GM19372 (cell line): ENCODE measurements at regions not wholly inside any gene's neighbourhood (a gene's known extent, or its start where the extent isn't known, plus 50 kb on each side); places are given as distances from the start of the nearest gene placed in this dataset.

Experiments used
- ATAC-seq: cut with Tn5 transposase; IDR thresholded peaks from one replicate; pipeline ENCODE4 v1.9.1; 2021; ENCODE audit warnings: mild to moderate bottlenecking, low read depth, moderate library complexity; ENCODE audit not compliant: unreplicated experiment

DNA sequence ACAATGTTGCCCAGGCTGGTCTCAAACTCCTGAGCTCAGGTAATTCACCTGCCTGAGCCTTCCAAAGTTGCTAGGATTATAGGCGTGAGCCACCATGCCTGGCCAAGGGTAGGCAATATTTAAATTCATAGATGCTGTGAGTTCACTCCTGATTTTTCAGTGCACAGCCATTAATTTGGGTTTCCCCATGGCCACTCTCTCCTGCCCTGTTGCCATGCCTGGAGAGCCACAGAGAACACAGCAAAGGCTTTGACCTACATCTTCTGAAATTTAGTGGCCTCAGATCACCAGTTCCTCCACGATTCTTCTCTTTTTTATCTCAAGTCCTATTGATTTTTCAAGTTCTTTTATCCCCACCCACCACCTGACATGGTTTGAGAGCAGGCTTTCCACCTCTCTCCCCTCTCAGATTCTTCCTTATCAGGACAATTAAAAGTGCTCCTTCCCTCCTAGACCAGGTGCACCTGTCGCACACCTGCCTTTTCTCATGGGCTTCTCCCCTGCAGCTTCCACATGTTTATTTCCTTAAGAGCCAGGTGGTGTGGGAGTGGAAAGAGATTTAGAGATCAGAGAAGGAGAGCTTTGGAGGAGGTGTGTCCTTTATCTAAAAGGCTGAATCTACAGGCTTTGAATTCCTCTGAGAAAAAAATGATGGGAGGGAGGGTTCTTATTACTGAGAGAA is 123.8 kb downstream of the ADRA2A start:
- no peak for ATAC-seq

DNA sequence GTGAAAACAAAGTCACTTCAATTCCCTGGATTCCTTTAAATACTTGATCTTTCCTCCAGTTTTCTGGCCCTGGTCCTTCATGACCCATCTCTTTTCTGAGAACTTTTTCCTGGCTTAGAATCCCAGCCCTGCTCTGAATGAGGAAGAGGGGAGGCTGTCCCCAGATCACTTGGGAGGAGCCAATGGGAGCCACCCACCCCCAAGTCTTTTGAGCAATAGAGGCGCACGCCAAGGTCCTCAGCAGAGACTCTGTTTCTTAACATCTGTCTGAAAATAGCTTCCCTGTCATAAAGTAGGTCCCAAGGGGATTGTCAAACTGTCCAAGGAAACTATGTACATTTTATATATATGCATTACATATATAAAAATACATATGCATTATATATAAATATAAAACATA is 126.8 kb downstream of the ADRA2A start:
- no peak for ATAC-seq

DNA sequence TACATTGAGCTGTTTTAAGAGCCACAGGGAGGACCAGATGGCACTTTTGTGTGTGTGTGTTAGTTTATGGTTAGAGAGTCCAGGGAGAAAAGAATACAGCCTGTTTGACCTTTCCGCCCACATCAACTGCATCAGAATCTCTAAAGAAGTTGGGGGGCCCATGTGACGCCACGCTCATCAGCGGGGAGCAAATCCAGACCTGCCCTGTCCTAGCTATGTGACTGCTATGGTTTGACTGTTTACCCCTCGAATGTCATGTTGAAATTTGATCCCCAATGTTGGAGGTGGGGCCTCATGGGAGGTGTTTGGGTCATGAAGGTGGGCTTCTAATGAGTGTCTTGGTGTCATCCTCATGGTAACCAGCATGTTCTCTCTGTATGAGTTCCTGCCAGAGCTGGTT is 128.0 kb downstream of the ADRA2A start:
- no peak for ATAC-seq

DNA sequence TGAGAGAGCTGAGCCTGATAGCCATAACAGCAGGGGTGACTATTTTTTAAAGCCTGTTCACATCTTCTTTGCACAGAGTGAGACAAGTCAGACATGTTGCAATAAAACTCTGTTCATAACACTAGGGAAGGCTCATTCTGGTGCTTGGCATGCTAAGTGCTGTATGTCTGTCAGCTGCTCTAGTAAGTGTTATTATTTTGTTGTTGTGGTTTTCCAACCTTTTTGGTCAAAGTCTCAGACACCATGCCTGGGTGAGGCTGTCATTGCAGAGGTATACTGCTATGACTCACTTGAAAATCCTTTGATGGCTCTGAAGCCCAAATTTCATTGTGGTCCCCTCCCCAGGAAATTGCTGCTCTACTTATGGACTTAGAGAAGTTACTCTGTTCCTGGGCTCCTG is 129.7 kb downstream of the ADRA2A start:
- ATAC-seq = no peak

DNA sequence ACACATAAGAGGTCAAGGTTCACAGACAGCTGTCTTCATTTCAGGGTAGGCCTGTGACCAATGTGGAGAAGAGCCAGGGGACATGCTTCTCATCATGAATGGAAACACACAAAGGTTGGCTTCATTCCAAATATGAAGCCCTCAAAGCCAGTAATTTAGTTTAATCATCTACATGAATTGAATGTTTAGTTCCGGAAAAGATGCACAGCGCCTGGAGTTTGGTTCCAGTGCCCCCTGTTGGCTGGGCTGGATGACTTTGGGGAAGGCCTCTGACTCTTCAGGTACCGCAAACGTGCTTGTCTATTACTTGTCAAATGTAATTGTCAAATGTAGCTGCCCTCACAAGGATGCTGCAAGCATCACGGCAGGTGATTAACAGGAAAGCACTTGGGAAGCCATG is 130.7 kb downstream of the ADRA2A start:
- no peak for ATAC-seq

DNA sequence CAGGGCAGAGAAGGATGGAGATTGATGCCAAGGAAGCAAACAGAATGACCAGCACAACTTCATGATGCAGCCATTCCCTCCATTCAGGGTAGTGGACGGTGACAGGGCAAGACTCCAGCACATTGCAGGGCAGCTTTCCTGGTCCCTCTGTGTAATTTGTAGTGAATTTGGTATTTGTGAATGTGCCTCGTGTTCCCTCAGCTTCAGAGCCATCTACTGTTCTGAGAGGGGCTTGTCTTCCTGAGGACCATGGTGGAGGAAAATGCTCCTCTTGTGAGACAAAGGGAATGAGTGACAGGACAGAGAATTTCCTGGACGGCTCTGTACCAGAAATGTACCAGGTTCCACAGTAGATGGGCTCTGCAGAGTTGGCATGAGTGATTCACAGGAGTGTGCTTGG is 132.1 kb downstream of the ADRA2A start:
- ATAC-seq = no peak

DNA sequence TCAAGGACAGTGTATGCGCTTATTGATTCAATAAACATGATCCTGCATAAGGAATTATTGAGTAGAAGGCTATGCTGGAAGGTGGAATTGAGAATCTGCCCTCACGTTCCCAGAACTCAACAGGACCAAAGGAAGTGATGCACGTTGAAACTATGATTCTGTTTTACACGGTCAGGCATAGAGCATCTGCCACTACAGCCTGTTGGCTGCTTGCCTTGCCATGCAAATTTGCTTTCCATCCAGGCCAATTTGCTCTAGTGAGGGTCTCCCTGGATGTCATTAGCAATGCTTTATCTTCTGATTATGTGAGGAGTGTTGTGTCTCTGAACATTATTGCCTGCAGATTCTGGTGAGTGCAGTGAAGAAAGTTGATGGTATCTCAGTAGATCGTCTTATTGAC is 132.9 kb downstream of the ADRA2A start:
- ATAC-seq = no peak

DNA sequence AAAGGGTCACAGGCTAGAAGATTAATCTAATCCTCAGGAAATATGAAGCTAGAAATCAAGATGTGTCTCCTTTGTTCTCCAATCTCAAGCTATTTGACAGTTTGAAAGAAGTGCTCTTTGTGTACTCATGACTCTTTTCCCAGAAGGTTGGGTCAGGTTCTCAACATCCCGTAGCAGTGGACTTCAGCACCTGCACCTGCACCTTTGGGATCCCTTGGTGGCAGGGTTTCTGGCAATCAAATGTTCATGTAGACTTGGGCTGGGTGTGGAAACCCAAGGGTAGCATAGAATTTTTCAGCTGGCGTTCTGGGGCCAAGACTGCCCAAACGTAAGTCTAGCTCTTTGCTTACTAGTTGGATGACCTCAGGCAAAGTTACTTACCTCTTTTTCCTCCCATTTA is 134.4 kb downstream of the ADRA2A start:
- ATAC-seq = no peak

DNA sequence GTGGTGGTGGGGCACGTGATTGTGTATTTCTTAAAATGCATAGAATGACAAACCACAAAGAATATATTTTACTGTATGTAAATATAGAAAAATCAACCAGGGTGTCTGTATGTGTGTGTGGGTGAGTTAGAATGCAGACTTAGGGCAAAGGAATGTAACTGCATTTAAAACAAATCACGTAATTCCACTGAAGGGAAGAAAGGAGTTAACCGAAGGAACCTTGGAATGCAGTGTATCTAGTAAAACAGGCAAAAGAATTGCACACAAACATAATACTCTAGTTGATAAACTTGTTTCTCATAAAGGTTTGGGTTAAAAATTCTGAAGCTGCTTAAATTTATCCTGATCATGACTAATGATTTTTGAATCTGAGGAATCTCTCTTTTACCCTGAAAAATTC is 134.9 kb downstream of the ADRA2A start:
- no peak for ATAC-seq

DNA sequence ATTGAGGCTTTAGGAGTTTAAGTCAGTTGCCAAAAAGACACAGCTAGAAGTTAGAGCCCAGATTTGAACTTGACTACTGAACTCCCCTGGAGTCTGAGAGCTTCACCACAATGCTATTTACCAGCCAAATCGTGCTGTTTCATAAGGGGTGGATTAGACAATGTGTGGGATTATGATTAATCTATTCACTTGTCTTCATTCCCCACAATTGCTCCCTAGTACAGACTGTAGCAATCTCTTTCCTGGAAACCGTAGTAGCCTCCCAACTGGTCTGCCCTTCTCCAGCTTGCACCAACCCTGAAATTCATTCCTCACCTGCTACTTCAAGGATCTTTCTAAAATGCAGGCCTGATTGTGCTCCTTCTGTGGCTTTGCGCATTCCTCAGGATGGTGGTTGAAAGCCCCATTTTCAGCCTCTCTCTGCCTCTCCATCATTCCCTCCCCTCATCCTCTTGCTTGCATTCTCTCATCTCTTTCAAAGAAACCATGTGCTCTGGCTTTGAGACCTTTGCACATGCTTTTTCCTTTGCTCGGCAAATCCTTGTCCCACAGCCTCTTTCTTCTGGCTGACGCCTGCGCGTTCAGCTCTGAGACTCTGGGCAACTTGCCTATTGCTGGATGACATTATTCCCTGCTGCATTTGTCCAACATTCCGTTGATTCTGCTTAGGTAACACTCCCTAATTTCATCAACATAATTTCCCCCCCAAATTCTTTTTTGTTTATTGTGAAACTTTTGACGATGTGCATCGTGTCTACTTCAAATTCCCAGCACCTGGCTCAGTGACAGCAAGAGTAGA is 145.1 kb downstream of the ADRA2A start:
- ATAC-seq = no peak

DNA sequence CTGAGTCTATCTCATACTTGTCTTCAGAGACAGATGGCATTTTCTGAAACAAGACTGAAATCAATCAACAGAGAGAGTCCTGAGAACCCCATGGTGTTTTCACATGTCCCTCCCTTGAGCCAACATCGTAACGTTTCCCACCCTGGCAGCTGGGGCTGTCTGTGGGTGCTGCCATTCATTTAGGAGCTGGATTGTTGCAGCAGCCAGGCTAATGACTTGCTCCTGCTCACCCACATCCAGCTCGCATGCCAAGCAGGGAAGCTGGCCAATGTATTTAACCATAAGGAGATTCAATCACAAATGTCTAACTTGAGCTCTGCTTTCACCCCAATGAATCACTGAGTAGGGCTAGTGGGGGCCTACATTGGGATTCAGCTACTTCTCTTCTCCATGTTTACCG is 146.1 kb downstream of the ADRA2A start:
- no peak for ATAC-seq

DNA sequence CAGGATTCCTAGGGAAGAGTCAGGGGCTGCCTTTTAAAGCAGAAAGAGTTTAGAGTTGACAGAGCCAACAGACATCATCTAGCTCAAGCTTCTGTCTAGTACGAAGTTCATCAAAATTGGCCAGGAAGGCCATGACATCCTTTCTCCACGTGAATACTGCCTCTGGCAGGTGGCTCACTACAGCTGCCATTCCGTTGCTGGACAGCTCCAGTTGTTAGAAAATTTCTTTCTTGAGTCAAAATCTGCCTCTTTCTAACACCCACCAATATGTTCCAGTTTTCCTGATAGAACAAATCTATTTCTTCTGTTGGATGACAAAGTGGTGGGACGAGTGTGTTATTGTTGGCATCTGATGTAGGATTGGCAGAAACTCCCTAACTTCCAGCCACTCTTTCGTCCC is 154.9 kb downstream of the ADRA2A start:
- ATAC-seq = no peak

DNA sequence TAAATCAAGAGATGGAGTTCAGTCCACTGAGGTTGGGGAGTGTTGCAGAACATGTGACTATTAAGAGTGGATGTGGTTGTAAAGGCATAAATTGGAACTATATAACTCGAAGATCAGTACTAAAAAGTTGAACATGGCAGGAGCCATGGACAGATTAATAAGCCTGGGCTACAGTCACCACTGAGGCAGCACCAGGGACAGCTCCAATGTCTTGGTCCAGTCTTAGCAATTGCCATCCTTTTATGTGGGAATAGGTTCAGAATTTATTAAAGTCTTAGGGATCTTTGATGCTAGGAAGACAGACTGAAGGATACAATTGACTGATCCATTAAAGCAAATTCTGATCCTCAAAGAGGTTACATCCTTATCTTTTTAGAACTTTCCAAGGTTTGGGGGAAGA is 156.6 kb downstream of the ADRA2A start:
- ATAC-seq = no peak

DNA sequence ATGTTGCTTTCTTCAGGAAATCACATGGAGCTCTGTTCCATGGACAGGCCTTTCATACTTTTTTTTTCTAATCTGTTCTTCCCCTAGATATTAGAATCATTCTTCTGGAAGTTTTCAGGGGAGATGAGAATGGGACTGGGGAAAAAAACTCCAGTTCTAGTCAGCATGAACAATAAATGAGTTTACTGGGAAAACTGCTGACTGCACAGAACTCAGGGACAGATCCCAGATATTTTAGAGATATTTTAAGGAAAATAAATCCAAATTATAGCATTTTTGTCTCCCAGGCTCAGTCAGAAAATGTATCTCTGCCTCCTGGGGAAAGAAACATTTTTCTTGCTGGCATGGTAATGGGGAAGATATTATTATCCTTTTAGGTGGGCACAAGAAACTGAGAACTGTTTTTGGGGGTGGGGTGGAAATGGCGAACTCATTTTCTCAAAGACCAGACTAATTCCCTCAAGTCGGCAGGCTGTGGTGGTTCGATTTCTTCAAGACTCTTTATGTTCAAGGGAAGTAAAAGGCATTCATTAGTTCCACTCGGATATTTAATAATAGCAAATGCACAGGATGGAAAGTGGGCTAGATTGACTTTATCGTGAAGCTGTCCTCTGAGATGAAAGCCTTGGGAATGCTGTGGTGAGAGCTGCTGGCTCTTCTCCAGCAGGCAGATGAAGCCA is 157.5 kb downstream of the ADRA2A start:
- no peak for ATAC-seq

DNA sequence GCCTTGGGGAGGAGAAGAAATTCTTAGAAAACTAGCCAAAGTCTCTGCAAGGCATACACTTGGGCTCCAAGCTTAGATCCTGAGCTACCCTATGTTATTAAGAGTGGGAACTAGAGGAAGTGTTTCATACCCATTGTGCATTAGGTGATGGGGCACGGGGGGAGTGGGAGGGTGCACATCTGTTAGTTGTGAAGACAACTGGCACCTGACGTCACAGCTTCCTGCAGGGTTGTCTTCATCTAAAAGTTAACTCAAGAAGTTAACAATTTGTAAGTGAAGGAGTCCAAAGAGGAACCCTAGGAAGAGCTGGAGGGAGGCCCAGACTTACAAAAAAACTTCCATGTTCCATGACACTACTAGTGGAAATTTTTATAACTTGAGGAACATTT is 158.1 kb downstream of the ADRA2A start:
- no peak for ATAC-seq

DNA sequence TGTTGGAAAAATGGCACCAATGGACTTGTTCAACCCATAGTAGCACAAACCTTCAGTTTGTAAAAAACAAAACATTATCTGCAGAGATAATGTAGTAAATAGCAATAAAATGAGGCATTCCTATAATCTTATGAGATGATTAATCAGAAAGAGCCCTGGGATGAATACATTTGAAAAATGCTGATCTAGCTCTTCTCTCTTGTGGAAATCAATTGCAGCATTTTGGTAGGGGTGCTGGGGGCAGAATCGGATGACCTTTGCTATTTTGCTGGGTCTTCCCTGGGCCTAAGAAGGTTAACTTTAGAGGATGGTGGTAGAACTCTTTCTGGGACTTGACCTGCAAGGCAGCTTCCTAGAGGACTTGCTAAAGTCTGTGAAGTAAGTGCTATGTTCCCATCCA is 163.5 kb downstream of the ADRA2A start:
- no peak for ATAC-seq

DNA sequence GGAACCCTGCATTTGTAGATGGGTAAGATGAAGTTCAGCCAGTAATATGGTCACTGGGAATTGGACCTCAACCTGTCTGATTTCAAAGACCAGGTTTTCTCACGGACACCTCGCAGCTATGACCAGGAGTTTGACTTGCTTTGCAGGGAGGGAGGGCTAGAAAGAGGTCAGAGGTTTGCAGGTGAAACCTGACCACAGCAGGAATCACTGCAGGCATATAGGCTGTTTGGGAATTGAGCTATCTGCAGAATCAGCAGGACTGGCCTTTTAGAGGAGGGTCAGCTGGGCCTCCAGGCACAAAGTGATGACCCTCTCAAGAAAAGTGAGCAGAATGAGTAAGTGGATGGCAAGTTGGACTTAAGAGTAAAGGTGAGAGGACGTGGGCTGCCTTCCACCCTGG is 166.3 kb downstream of the ADRA2A start:
- no peak for ATAC-seq

DNA sequence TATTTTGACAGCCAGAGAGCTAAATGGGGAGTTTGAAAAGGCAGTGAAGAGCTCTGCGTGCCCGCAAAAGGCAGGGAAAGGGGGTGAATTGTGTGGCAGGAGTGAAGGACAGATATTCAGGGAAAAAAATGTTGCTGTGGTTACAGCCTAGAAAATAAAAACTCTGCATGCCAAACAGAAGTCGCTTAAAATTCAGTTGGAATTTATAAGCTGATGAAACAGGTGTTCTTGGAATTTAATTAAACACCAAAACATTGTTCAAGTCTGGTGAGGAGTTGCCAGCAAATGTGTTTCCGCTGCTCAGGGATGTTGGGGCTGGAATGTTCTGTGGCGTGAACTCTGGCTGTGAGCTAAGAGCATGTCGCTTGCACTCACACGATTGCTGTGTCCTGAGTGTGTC is 169.3 kb downstream of the ADRA2A start:
- ATAC-seq = no peak

DNA sequence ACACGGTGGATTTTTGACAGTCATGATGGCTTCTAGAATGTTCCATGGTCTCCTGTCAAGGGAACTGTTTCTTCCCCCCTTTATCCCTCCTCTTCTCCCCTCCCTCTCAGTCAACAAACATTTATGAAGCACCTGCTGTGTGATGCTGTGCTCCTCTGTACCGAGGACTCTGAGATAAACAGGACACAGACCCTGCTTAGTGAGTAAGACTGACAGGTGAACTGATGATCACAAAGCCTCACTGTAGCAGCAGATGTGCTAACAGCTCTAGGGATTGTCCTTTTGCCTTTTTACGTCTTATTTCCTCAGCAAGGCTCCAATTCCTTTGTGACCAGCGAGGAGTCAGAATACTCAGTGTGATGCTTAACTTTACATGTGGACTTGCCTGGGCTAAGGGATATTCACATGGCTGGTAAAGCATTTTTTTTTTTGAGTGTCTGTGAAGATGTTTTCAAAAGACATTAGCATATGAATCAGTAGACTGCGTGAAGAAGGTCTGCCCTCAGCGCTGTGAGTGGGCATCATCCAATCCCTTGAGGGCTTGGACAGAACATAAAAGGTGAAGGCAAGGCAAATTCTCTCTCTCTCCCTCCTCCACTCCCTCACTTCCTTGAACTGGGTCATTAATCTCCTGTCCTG is 170.1 kb downstream of the ADRA2A start:
- no peak for ATAC-seq

DNA sequence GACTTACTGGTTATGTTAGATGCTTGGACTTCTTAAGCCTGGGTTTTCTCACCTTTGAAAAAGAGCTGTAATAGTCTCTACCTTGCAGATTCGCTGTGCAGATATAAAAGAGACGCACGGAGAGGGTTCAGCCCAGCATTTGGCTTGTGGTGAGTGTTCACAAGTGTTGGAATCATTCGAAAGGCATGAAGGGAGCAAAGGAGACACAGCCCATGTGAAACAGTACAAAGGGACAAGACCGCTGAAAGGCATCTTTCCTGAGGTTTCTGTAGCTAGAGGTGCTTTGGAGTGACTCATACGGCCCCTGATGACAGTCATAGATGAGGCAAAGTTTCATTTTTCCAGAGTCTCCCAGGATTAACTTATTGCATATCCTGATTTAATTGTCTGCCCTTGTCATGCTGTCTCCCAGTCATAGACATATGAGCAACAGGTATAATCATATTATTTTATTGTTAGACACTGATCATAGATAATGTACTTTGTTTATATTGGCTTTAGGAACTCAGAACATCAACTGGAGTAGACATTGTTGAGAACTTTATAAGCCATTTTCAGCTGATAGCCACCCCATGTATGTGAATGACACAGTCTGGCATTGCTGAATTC is 171.1 kb downstream of the ADRA2A start:
- no peak for ATAC-seq

DNA sequence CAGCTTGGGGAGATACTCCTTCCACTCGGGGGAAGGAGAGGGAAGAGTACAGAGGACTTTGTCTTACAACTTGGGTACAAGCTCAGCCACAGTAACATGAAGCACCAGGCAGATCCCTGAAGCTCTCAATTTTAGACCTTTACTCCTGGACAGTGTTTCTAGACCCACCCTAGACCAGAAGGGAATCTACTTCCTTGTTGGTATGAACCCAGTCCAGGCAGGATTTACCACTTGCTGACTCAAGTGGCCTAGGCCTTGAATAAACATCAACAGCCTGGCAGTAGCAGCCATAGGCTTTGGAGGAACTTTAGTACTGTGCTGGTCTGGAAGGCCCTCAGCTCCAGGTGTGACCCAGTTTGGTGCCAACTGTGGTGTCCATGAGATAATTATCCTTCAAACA is 173.1 kb downstream of the ADRA2A start:
- ATAC-seq = no peak
